ENCODE measurements at regions not wholly inside any gene's neighbourhood (a gene's known extent, or its start where the extent isn't known, plus 50 kb on each side); places are given as distances from the start of the nearest gene placed in this dataset.

- H3K27ac ChIP-seq (ENCODE audit: insufficient read depth in 1 of 2, low read depth in 1 of 2, low read length in 2 of 2, poor library complexity in 1 of 2, severe bottlenecking in 2 of 2): no peak overlapping the region
- H3K4me3 ChIP-seq (ENCODE audit: control insufficient read depth in 1 of 7, extremely low read depth in 1 of 7, insufficient read depth in 4 of 7, low read depth in 2 of 7, low read length in 6 of 7): no peak overlapping the region
- no peak for DNase-seq
- WGBS (ENCODE audit: insufficient coverage): 17% methylated on average over 1 of the region's 6 CpGs
- H3K4me1 ChIP-seq (ENCODE audit: control extremely low read depth in 1 of 4, control insufficient read depth in 4 of 4, insufficient read depth in 4 of 4, low read length in 3 of 4): no peaks in the 10 kb centered on the region
- no peaks in the 10 kb centered on the region for H3K9me3 ChIP-seq (ENCODE audit: control extremely low read depth in 1 of 5, control insufficient read depth in 4 of 5, insufficient read depth in 2 of 5, low read depth in 1 of 5, low read length in 4 of 5)
- no peaks in the 10 kb centered on the region for H3K27me3 ChIP-seq (replicated peaks in 2 of 5; ENCODE audit: control insufficient read depth in 4 of 5, insufficient read depth in 5 of 5, low read length in 4 of 5)
- no peaks in the 10 kb centered on the region for H3K36me3 ChIP-seq (ENCODE audit: control insufficient read depth in 4 of 4, insufficient read depth in 4 of 4, low read length in 3 of 4)
- ChIA-PET CTCF (no interaction called here), POLR2A (no interaction called here)
Observed at GRCh38 chr6:93786474-93787330, 367.3 kb upstream of the EPHA7 start.

GRCh38 chr6:93785694-93786030 is 366.3 kb upstream of the EPHA7 start:
- DNase-seq: no peak
- Histone ChIP-seq H3K4me3 (ENCODE audit: control insufficient read depth in 1 of 7, extremely low read depth in 1 of 7, insufficient read depth in 4 of 7, low read depth in 2 of 7, low read length in 6 of 7) (no peak overlapping the region), H3K27ac (ENCODE audit: insufficient read depth in 1 of 2, low read depth in 1 of 2, low read length in 2 of 2, poor library complexity in 1 of 2, severe bottlenecking in 2 of 2) (no peak overlapping the region), H3K9me3 (ENCODE audit: control extremely low read depth in 1 of 5, control insufficient read depth in 4 of 5, insufficient read depth in 2 of 5, low read depth in 1 of 5, low read length in 4 of 5) (no peaks in the 10 kb centered on the region), H3K27me3 (replicated peaks in 2 of 5; ENCODE audit: control insufficient read depth in 4 of 5, insufficient read depth in 5 of 5, low read length in 4 of 5) (no peaks in the 10 kb centered on the region), H3K36me3 (ENCODE audit: control insufficient read depth in 4 of 4, insufficient read depth in 4 of 4, low read length in 3 of 4) (no peaks in the 10 kb centered on the region), H3K4me1 (ENCODE audit: control extremely low read depth in 1 of 4, control insufficient read depth in 4 of 4, insufficient read depth in 4 of 4, low read length in 3 of 4) (no peaks in the 10 kb centered on the region)
- no CpG with 5 or more reads among the region's 3 CpGs for WGBS (ENCODE audit: insufficient coverage)
- POLR2A ChIA-PET: no interaction called here
- CTCF ChIA-PET: no interaction called here

GRCh38 chr6:93784794-93785693 is 365.7 kb upstream of the EPHA7 start:
- no peak for DNase-seq
- WGBS (ENCODE audit: insufficient coverage): 89% methylated on average over 4 of the region's 8 CpGs
- H3K36me3 ChIP-seq (ENCODE audit: control insufficient read depth in 4 of 4, insufficient read depth in 4 of 4, low read length in 3 of 4): no peaks in the 10 kb centered on the region
- H3K27ac ChIP-seq (ENCODE audit: insufficient read depth in 1 of 2, low read depth in 1 of 2, low read length in 2 of 2, poor library complexity in 1 of 2, severe bottlenecking in 2 of 2): no peak overlapping the region
- H3K27me3 ChIP-seq (replicated peaks in 2 of 5; ENCODE audit: control insufficient read depth in 4 of 5, insufficient read depth in 5 of 5, low read length in 4 of 5): no peaks in the 10 kb centered on the region
- CTCF ChIA-PET: no interaction called here
- H3K4me3 ChIP-seq (ENCODE audit: control insufficient read depth in 1 of 7, extremely low read depth in 1 of 7, insufficient read depth in 4 of 7, low read depth in 2 of 7, low read length in 6 of 7): no peak overlapping the region
- H3K9me3 ChIP-seq (ENCODE audit: control extremely low read depth in 1 of 5, control insufficient read depth in 4 of 5, insufficient read depth in 2 of 5, low read depth in 1 of 5, low read length in 4 of 5): no peaks in the 10 kb centered on the region
- POLR2A ChIA-PET: no interaction called here
- no peaks in the 10 kb centered on the region for H3K4me1 ChIP-seq (ENCODE audit: control extremely low read depth in 1 of 4, control insufficient read depth in 4 of 4, insufficient read depth in 4 of 4, low read length in 3 of 4)

- DNase-seq: no peak
- WGBS (ENCODE audit: insufficient coverage): 75% methylated on average over 7 of the region's 12 CpGs
- H3K9me3 ChIP-seq (ENCODE audit: control extremely low read depth in 1 of 5, control insufficient read depth in 4 of 5, insufficient read depth in 2 of 5, low read depth in 1 of 5, low read length in 4 of 5): no peaks in the 10 kb centered on the region
- no peaks in the 10 kb centered on the region for H3K36me3 ChIP-seq (ENCODE audit: control insufficient read depth in 4 of 4, insufficient read depth in 4 of 4, low read length in 3 of 4)
- ChIA-PET CTCF (no interaction called here), POLR2A (no interaction called here)
- no peaks in the 10 kb centered on the region for H3K27me3 ChIP-seq (replicated peaks in 2 of 5; ENCODE audit: control insufficient read depth in 4 of 5, insufficient read depth in 5 of 5, low read length in 4 of 5)
- H3K4me3 ChIP-seq (ENCODE audit: control insufficient read depth in 1 of 7, extremely low read depth in 1 of 7, insufficient read depth in 4 of 7, low read depth in 2 of 7, low read length in 6 of 7): no peak overlapping the region
- no peak overlapping the region for H3K27ac ChIP-seq (ENCODE audit: insufficient read depth in 1 of 2, low read depth in 1 of 2, low read length in 2 of 2, poor library complexity in 1 of 2, severe bottlenecking in 2 of 2)
- no peaks in the 10 kb centered on the region for H3K4me1 ChIP-seq (ENCODE audit: control extremely low read depth in 1 of 4, control insufficient read depth in 4 of 4, insufficient read depth in 4 of 4, low read length in 3 of 4)
Observed at GRCh38 chr6:93779086-93779841, 359.9 kb upstream of the EPHA7 start.

GRCh38 chr6:93759190-93759589 is 339.8 kb upstream of the EPHA7 start:
- POLR2A ChIA-PET: no interaction called here
- 90% methylated on average over 2 of the region's 2 CpGs for WGBS (ENCODE audit: insufficient coverage)
- no peak overlapping the region for H3K4me3 ChIP-seq (ENCODE audit: control insufficient read depth in 1 of 7, extremely low read depth in 1 of 7, insufficient read depth in 4 of 7, low read depth in 2 of 7, low read length in 6 of 7)
- H3K27ac ChIP-seq (ENCODE audit: insufficient read depth in 1 of 2, low read depth in 1 of 2, low read length in 2 of 2, poor library complexity in 1 of 2, severe bottlenecking in 2 of 2): no peak overlapping the region
- H3K9me3 ChIP-seq (ENCODE audit: control extremely low read depth in 1 of 5, control insufficient read depth in 4 of 5, insufficient read depth in 2 of 5, low read depth in 1 of 5, low read length in 4 of 5): no peaks in the 10 kb centered on the region
- H3K27me3 ChIP-seq (replicated peaks in 2 of 5; ENCODE audit: control insufficient read depth in 4 of 5, insufficient read depth in 5 of 5, low read length in 4 of 5): no peaks in the 10 kb centered on the region
- CTCF ChIA-PET: no interaction called here
- H3K36me3 ChIP-seq (ENCODE audit: control insufficient read depth in 4 of 4, insufficient read depth in 4 of 4, low read length in 3 of 4): no peaks in the 10 kb centered on the region
- no peak for DNase-seq
- H3K4me1 ChIP-seq (ENCODE audit: control extremely low read depth in 1 of 4, control insufficient read depth in 4 of 4, insufficient read depth in 4 of 4, low read length in 3 of 4): no peaks in the 10 kb centered on the region

GRCh38 chr6:93751969-93752368 is 332.6 kb upstream of the EPHA7 start:
- WGBS (ENCODE audit: insufficient coverage): 83% methylated on average over 1 of the region's 2 CpGs
- POLR2A ChIA-PET: no interaction called here
- Histone ChIP-seq H3K4me3 (ENCODE audit: control insufficient read depth in 1 of 7, extremely low read depth in 1 of 7, insufficient read depth in 4 of 7, low read depth in 2 of 7, low read length in 6 of 7) (no peak overlapping the region), H3K36me3 (ENCODE audit: control insufficient read depth in 4 of 4, insufficient read depth in 4 of 4, low read length in 3 of 4) (no peaks in the 10 kb centered on the region), H3K27ac (ENCODE audit: insufficient read depth in 1 of 2, low read depth in 1 of 2, low read length in 2 of 2, poor library complexity in 1 of 2, severe bottlenecking in 2 of 2) (no peak overlapping the region), H3K27me3 (replicated peaks in 2 of 5; ENCODE audit: control insufficient read depth in 4 of 5, insufficient read depth in 5 of 5, low read length in 4 of 5) (no peaks in the 10 kb centered on the region), H3K9me3 (ENCODE audit: control extremely low read depth in 1 of 5, control insufficient read depth in 4 of 5, insufficient read depth in 2 of 5, low read depth in 1 of 5, low read length in 4 of 5) (no peaks in the 10 kb centered on the region), H3K4me1 (ENCODE audit: control extremely low read depth in 1 of 4, control insufficient read depth in 4 of 4, insufficient read depth in 4 of 4, low read length in 3 of 4) (no peaks in the 10 kb centered on the region)
- DNase-seq: no peak
- CTCF ChIA-PET: no interaction called here

- H3K4me1 ChIP-seq (ENCODE audit: control extremely low read depth in 1 of 4, control insufficient read depth in 4 of 4, insufficient read depth in 4 of 4, low read length in 3 of 4): no peaks in the 10 kb centered on the region
- no peaks in the 10 kb centered on the region for H3K27me3 ChIP-seq (replicated peaks in 2 of 5; ENCODE audit: control insufficient read depth in 4 of 5, insufficient read depth in 5 of 5, low read length in 4 of 5)
- no peak for DNase-seq
- H3K27ac ChIP-seq (ENCODE audit: insufficient read depth in 1 of 2, low read depth in 1 of 2, low read length in 2 of 2, poor library complexity in 1 of 2, severe bottlenecking in 2 of 2): no peak overlapping the region
- ChIA-PET CTCF (no interaction called here), POLR2A (no interaction called here)
- no peaks in the 10 kb centered on the region for H3K36me3 ChIP-seq (ENCODE audit: control insufficient read depth in 4 of 4, insufficient read depth in 4 of 4, low read length in 3 of 4)
- WGBS (ENCODE audit: insufficient coverage): no CpG with 5 or more reads among the region's 2 CpGs
- no peak overlapping the region for H3K4me3 ChIP-seq (ENCODE audit: control insufficient read depth in 1 of 7, extremely low read depth in 1 of 7, insufficient read depth in 4 of 7, low read depth in 2 of 7, low read length in 6 of 7)
- H3K9me3 ChIP-seq (ENCODE audit: control extremely low read depth in 1 of 5, control insufficient read depth in 4 of 5, insufficient read depth in 2 of 5, low read depth in 1 of 5, low read length in 4 of 5): no peaks in the 10 kb centered on the region
Observed at GRCh38 chr6:93749930-93750329, 330.6 kb upstream of the EPHA7 start.

Measured in common myeloid progenitor, CD34-positive (primary cell).